Suppressor macrophage (primary cell): ENCODE measurements at regions not wholly inside any gene's neighbourhood (a gene's known extent, or its start where the extent isn't known, plus 50 kb on each side); places are given as distances from the start of the nearest gene placed in this dataset.

ENCODE experiments used
- DNase-seq, 4 experiments: peaks; one replicate each; pipeline ENCODE4 v3.0.0-alpha.2; 2020 to 2022

- DNase-seq = no peak
Observed at GRCh38 chr15:35663956-35664355, 118.0 kb upstream of the DPH6 start.

DNA sequence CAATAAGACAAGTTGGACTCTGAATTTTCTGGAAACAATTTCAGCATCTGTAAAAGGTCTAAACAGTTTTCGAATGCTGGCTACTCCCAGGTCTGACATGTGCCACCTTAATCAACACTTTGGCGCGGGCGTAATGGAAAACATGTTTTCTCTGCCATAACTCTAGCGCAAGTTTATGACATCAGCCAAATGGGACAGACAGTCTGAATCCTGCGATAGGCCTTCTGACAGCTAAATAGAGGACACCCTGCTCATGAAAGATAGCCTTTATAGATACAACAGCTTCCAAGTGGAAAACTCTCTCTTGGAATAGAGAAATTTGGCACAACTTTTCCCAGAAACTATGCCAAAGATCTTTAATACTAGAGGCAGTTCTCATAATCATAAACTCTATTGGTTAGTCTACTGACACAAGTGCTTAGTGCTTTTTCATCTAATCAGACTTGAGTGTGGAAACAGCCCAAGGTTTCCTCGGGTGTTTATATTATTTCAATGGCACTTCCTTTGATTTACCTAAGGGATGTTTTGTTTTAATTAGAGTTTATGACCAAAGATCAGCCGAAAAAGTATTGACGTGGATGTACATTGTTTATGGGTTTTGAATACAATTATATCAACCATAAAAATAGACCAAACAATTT, 120.1 kb upstream of the DPH6 start:
- no peak for DNase-seq

DNA sequence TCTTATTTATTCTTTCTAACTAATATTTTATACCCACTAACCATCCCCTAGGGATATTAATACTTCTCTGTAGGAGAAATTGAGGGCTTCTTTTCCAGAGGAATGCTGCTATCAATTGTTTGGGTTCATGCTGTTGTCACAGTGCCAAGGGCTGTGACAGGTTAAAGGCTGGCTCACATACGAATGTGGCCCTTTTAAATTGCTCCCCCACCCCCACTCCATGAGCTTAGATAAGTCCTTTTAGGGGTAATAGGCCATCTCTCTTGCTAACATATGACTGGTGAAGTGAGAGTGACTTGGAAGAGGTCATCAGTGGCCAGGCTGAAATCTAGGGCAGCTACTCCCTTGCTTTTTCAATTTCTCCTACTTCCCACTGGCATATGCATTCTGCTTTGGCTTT, 121.9 kb upstream of the DPH6 start:
- DNase-seq = no peak

DNA sequence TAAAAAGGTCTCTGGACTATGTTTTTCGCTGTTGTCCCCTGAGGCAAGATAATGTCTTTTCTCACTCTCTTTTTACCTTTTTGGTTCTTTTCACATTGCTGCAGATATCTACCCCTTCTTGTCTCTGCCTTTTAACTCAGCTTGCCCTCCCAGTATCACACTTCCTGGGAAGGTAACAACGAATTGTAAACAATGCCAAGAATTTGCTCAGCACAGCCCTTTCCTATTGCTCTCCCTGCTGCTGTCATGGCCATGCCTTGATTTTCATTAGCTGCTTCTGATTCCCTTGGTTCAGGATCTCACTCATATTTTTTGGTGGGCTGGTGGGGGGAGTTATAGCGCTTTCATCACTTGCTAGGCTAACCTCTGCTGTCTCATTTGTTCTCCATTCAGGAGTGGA, 123.1 kb upstream of the DPH6 start:
- DNase-seq = no peak

DNA sequence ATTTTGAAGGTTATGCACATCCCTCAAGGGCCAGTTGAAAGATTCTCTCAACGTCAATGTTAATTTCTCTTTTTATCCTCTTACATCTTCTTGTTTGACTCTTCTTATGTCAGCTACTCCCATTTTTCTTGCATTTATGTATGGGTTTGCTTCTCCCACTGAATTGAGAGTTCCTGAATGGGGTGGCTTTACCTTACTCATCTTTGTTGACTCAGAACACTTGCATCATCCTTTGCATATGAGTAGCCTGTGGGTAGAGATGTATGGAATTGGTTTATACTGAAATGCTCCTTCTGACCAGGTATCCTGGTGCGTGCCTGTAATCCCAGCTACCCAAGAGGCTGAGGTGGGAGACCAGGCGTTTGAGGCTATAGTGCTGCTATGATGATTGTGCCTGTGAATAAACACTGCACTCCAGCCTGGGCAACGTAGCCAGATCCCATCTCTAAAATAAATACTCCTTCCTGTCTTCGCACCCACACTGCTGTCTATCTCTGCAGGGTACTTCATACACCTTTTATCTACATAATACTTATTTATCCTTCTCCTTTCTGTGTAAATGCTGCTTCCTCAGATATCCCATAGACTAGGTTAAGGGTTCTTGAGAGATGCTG, 123.6 kb upstream of the DPH6 start:
- DNase-seq = peak in 2 of 4 experiments; percentile 5 to 7

DNA sequence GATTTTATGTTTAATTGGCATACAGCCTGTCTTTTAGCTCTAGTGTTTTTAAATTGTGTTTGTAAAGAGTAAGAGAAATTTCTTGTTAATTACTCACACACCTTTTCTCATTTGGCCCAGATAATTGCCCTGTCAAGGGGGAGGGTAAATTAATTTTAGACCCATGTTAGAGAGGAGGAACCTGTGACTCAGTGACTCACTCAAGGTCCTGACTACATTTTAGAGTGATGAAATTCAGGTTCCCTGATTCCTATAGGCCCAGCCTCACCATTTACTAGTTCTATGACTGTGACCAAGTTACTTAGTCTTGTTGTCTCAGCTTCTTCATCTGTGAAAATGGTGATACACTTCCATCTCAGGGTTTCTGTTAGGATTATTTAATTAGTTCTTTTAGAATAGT, 125.2 kb upstream of the DPH6 start:
- DNase-seq = peak in 3 of 4 experiments; percentile 8 to 41 (median 31)

DNA sequence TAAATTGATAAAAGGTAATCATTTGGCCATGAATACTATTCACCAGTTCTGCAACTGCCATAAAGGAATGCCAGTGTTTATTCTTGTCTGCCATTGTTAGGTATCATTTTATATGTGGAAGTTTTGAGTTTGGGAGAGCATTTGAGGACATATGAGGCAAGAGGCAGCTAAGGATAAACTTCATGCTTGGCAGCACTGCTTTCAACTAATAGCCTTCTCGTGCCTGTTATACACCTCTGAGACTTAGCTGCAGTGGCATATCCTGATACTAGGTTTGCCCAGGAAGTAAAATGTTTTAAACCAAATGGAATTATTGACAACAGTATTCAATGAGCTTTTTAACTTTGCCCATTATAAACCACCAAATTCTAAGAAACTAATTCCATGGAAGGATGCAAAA, 126.0 kb upstream of the DPH6 start:
- DNase-seq = no peak

GRCh38 chr15:35673093-35673684, 127.2 kb upstream of the DPH6 start:
- peak in 2 of 4 experiments; percentile 4 to 15 for DNase-seq

- DNase-seq = peak in 3 of 4 experiments; percentile 2 to 10 (median 5)
Observed at GRCh38 chr15:35674873-35675781, 129.2 kb upstream of the DPH6 start.

GRCh38 chr15:35678774-35679173, 132.8 kb upstream of the DPH6 start:
- DNase-seq = no peak

GRCh38 chr15:35679186-35679585, 133.2 kb upstream of the DPH6 start:
- no peak for DNase-seq

DNA sequence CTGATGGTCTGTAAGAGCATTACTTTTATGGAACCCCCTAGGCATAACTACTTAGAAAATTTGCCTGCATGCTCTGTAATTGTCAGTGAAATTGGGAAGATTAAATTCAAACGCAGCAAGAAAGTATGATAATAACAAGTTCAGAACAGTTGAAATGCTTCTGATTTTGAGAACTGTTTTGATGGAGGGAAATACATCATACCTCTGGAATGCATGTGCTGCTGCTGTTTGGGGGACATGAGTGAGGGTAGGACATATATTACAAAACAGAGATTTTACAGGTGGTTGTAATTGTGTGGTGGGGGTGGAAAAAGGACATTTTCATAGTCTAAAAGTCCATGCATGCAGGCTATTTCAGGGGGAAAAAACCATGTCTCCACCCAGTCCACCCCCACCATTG, 135.0 kb upstream of the DPH6 start:
- DNase-seq = no peak

GRCh38 chr15:35686347-35686746, 140.4 kb upstream of the DPH6 start:
- DNase-seq = no peak

DNA sequence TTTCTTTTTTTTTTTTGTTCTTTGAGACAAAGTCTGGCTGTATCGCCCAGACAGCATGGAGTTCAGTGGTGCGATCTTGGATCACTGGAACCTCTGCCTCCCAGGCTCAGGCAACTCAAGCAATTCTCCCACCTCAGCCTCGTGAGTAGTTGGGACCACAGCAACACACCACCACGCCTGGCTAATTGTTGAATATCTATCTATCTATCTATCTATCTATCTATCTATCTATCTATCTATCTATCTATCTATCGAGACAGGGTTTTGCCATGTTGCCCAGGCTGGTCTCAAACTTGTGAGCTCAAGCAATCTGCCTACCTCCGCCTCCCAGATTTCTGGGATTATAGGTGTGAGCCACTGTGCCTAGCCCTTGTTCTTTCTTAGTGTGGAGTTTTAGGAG, 143.3 kb upstream of the DPH6 start:
- DNase-seq = no peak

DNA sequence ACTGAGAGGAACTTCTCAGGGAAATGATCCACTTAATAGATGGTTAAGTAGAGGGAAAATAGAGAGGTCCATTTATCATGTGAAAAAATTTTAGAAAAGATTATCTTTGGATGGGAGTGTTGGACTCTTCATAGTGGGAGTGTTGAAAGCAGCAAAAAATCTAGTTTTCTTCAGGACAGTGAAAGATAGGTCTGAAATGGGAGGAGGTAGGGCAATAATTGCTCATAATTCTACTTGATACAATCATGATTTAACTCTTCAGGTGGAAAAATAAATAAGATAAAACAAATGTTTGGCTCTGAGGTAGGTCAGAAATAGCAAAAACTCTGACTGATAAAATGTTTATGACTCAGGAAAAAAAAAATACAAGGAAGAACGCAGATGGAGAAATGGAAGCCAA, 144.1 kb upstream of the DPH6 start:
- DNase-seq = no peak

- peak in 3 of 4 experiments; percentile 19 to 31 (median 22) for DNase-seq
Observed at GRCh38 chr15:35690698-35691116, 144.7 kb upstream of the DPH6 start.

DNA sequence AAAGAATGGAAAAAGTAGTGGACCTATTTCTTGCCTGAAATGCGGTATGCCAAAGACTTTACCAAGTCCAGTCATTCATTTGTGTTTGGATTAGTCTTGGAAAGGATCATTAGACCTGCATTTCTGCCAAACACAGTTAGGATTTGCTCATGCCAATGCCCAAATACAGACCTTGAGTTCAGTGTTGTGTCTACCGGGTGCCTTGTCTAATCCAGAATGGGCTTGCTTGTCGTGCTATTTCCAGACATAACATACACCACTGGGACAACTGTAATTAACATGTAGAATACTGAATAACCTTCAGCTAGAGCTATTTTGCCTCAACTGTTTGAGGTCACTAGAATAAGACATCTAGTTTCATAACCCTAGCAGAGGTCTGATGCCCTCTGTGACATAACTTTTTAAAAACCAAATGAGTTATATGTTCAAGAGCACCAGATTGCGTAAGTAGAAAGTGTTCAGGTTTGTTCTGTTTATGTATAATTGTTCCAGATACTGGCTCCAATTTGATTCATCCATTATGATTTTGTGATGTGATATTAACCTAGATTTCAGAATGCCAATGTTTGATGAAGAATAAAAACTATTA, 145.3 kb upstream of the DPH6 start:
- peak in 1 of 4 experiments; percentile 6 for DNase-seq

GRCh38 chr15:35691891-35692867, 146.2 kb upstream of the DPH6 start:
- no peak for DNase-seq

DNA sequence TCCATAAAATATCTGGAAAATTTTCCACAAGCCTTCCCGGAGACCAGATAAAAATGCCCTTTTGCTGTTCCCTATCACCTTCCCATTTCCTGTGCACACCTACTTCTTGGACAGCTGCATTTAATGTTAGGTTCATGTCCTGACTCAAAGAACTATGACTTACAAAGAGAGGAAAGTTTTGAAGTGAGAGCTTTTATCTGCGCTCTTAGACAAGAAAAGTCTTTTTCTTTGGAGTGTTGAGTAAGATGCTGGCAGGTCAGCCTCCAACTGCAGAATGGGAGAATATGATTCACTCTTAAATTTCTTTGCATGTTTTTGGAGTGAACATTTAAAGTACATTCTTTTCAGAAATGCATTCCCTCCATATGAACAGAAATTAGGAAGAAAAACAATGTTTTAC, 147.3 kb upstream of the DPH6 start:
- no peak for DNase-seq

- no peak for DNase-seq
Observed at GRCh38 chr15:35693886-35694285, 147.9 kb upstream of the DPH6 start.

DNA sequence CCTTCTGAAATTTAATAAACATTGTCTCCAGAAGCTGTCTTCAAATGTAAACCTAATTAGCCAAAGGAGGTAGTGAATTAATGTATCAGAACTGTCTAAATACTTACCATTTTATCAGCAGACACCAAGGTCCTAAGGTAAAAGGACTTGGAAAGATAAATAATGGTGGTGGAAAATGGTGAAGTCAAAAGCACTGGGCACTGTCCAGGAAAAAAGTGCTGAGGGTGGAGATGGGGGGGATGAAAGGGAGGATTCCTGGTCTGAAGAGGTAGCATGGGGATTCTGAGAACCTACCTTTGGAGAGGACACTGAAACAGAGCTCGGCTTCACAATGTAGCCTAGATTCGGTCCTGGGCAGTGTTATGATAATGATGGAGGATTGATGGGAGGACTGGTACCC, 149.0 kb upstream of the DPH6 start:
- no peak for DNase-seq
